OCI-LY3 (cell line): ENCODE measurements at regions not wholly inside any gene's neighbourhood (a gene's known extent, or its start where the extent isn't known, plus 50 kb on each side); places are given as distances from the start of the nearest gene placed in this dataset.

Experiments
- CTCF ChIP-seq: fragments of 200-600, 300-600 bp; sonication (generic); IDR thresholded peaks from 2 replicates; pipeline ENCODE4 v1.5.1; 2014; ENCODE audit warnings: antibody characterized with exemption, low read length, low read depth
- EZH2phosphoT487 ChIP-seq: fragments of 200-600 bp; shearing (Covaris generic); IDR thresholded peaks from 2 replicates; pipeline ENCODE4 v1.6.1; 2018; ENCODE audit warnings: antibody characterized with exemption, mixed run types, low read depth

- TF ChIP-seq CTCF (no peak), EZH2phosphoT487 (no peak)
Measured at GRCh38 chr12:127249428-127249827, 1017.5 kb upstream of the TMEM132C start.
